Tibial nerve (tissue), 4 donors: ENCODE measurements at regions not wholly inside any gene's neighbourhood (a gene's known extent, or its start where the extent isn't known, plus 50 kb on each side); places are given as distances from the start of the nearest gene placed in this dataset.

ENCODE experiments used
- DNase-seq, 2 donors: peaks; one replicate each; pipeline ENCODE4 v3.0.0-alpha.2; 2019; ENCODE audit warnings: low spot score in 2 of 2
- H3K27ac ChIP-seq, 4 donors: fragments of 200-600 bp; sonication (generic) in 3 of 4; one replicate each; pipeline ENCODE4 v1.5.1; 2017 to 2019; ENCODE audit warnings: mild to moderate bottlenecking in 1 of 4
- H3K27me3 ChIP-seq, 2 donors: fragments of 200-600 bp; sonication (generic) in 1 of 2; one replicate each; pipeline versions ENCODE4 v1.5.1 to v1.6.0; 2017 to 2019
- H3K36me3 ChIP-seq, 3 donors: fragments of 200-600 bp; sonication (generic); one replicate each; pipeline ENCODE4 v1.5.1; 2018 to 2019
- H3K4me1 ChIP-seq, 4 donors: fragments of 200-600 bp; sonication (generic) in 3 of 4; one replicate each; pipeline ENCODE4 v1.5.1; 2017 to 2019
- H3K4me3 ChIP-seq, 4 donors: fragments of 200-600 bp; sonication (generic) in 3 of 4; one replicate each; pipeline ENCODE4 v1.5.1; 2017 to 2019; ENCODE audit warnings: mild to moderate bottlenecking in 1 of 4, moderate library complexity in 1 of 4
- H3K9me3 ChIP-seq, 4 donors: fragments of 200-600 bp; sonication (generic) in 3 of 4; one replicate each; pipeline ENCODE4 v1.5.1; 2017 to 2019
- CTCF ChIP-seq, 5 experiments: fragments of 200-600 bp in 3 of 5; fragments of 450-650 bp in 2 of 5; sonication (generic) in 3 of 5; IDR thresholded peaks; one replicate each; pipeline ENCODE4 v1.5.1; 2016 to 2019; ENCODE audit warnings: antibody characterized with exemption in 5 of 5, mild to moderate bottlenecking in 3 of 5, moderate library complexity in 2 of 5
- EP300 ChIP-seq, 2 donors: sonication (generic); formaldehyde crosslinking; IDR thresholded peaks; one replicate each; pipeline ENCODE4 v1.6.1; 2017; ENCODE audit warnings: antibody characterized with exemption in 2 of 2, mild to moderate bottlenecking in 1 of 2
- POLR2A ChIP-seq, 2 donors: fragments of 450-650 bp; IDR thresholded peaks; one replicate each; pipeline ENCODE4 v1.6.1; 2017; ENCODE audit warnings: antibody characterized with exemption in 2 of 2, mild to moderate bottlenecking in 2 of 2, moderate library complexity in 2 of 2
- WGBS, 2 donors: methylation state at CpG; one replicate each; pipeline ENCODE4 v1.1.5; 2018; 5-methylcytosine and 5-hydroxymethylcytosine counted together

DNA sequence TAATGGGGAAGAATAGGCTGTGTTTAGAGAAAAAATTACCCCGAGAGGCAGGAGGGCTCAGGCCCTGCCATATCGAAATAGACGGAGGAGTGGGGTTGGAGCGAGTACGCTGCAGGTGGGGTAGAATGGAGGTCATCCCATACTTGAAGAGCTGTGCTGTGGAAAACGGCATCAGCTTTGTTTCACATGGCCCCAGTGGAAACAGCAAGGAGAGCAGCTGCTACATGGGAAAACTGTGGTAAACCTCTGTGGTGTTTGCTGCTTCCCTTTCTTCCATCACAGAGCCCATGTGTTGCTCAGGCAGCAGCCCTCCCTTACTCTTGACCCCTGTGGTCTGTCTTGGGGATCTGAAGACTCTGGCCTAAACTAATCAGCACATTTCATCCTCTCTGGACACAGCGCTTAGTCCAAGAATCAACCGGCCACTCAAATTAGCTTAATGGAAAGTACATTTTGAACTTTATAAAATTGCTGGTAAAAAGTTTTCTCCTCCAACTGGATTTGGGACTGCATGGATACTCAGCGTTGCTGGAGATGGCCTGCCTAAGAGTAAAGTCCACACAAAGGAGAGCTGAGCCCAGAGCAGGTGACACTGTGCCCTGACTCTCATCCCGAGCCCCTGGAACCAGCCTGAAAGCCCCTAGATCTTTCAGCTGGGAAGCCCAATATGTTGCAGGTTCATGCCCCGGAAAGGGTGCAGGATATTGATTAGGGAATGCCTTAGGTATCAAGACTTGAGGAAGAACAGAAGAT, 127.1 kb upstream of the GADD45A start:
- no peak for DNase-seq
- H3K27me3 ChIP-seq: no peaks in the 10 kb centered on the region
- peak overlapping the region in 2 of 4 donors; percentile 55 to 77 for H3K27ac ChIP-seq
- 58 to 71% methylated on average over 11 of the region's 11 CpGs for WGBS, 2 donors
- no peak for TF ChIP-seq CTCF (IDR thresholded peaks at IDR 0.05)
- TF ChIP-seq POLR2A (IDR thresholded peaks at IDR 0.05): no peak
- TF ChIP-seq EP300 (IDR thresholded peaks at IDR 0.05): no peak
- H3K4me1 ChIP-seq: peaks cover 0 to 49% (median 5%) of the 10 kb centered on the region in 4 donors
- no peaks in the 10 kb centered on the region for H3K36me3 ChIP-seq
- H3K9me3 ChIP-seq: no peaks in the 10 kb centered on the region
- no peak overlapping the region for H3K4me3 ChIP-seq

DNA sequence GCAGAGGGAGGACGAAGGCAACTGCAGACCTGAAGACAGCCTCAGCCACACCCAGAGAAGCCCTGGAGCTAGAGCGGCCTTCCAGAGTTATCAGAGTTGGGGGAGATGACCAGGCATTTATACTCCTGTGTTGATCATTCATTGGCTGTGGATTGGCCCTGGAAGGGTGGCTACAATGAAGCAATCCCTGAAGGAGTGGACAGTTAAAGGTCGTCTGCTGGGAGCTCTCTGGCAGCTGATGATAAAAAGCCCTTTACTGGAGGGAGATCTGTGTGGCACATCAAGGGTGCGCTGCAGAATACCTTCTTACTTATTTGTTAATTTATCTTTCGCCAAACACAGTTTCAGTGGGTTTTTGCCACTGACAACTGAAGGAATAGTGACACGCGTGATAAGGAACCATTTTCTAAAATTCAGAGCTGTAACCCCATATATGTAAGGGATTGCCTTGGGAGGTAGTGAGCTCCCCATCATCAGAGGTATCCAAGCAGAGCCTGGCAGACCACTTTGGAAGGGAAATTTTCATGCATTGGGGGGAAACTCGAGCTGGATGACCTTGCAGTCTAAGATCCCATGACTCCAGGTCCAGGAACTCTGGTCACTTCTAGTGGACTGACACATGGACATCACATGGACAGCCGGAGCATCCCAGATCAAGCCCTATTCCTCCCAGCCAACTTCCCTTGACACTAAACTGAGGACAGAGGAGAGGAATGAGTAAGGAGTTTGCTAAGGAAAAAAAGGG, 126.4 kb upstream of the GADD45A start:
- no peaks in the 10 kb centered on the region for H3K36me3 ChIP-seq
- H3K27ac ChIP-seq: peak overlapping the region in 2 of 4 donors; percentile 68 to 77
- H3K4me3 ChIP-seq: peak overlapping the region in 1 of 4 donors; percentile 20
- no peaks in the 10 kb centered on the region for H3K27me3 ChIP-seq
- no peaks in the 10 kb centered on the region for H3K9me3 ChIP-seq
- TF ChIP-seq POLR2A (IDR thresholded peaks at IDR 0.05) (no peak), CTCF (IDR thresholded peaks at IDR 0.05) (no peak), EP300 (IDR thresholded peaks at IDR 0.05) (no peak)
- 85% methylated on average over 9 of the region's 9 CpGs for WGBS, 2 donors
- peaks cover 0 to 49% (median 5%) of the 10 kb centered on the region in 4 donors for H3K4me1 ChIP-seq
- DNase-seq: no peak

- DNase-seq: peak in 1 of 2 donors; percentile 25
- Histone ChIP-seq H3K9me3 (no peaks in the 10 kb centered on the region), H3K27me3 (no peaks in the 10 kb centered on the region), H3K4me1 (peaks cover 0 to 55% (median 5%) of the 10 kb centered on the region in 4 donors), H3K4me3 (peak overlapping the region in 1 of 4 donors; percentile 20), H3K27ac (peak overlapping the region in 3 of 4 donors; percentile 51 to 77 (median 68)), H3K36me3 (no peaks in the 10 kb centered on the region)
- no peak for TF ChIP-seq CTCF (IDR thresholded peaks at IDR 0.05)
- TF ChIP-seq EP300 (IDR thresholded peaks at IDR 0.05): no peak
- TF ChIP-seq POLR2A (IDR thresholded peaks at IDR 0.05): no peak
- WGBS, 2 donors: 28 to 32% methylated on average over 16 of the region's 16 CpGs
Measured at GRCh38 chr1:67559222-67559700, 125.7 kb upstream of the GADD45A start.

DNA sequence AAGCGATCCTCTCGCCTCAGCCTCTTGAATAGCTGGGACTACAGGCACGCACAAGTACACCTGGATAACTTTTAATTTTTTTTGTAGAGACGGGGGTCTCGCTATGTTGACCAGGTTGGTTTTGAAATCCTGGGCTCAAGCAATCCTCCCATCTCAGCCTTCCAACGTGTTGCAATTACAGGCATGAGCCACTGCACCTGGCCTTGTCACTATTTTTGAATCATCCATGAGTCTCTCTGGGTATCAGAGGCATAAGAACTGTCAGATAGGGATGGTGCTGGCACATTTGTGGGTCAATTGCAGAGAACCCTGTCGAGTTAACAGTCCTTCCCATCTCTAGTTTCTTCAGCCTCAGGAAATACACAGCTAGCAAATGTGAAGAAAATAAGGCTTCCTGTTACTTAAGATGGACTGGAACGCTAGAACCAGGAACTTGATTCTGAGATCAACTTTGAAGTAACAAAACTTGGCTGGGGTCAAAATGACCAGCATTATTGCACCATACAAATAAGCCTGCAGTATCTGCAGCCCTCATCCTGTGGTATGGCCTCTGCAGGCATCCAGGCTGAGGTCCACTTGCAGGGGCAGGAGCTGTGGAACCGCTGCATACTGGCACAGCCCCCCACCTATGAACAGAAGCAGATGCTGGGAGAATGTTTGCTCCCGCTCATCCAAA, 124.3 kb upstream of the GADD45A start:
- TF ChIP-seq POLR2A (IDR thresholded peaks at IDR 0.05) (no peak), CTCF (IDR thresholded peaks at IDR 0.05) (no peak), EP300 (IDR thresholded peaks at IDR 0.05) (peak in 1 of 2 donors; percentile 28)

More for the DNA sequence above, 124.3 kb upstream of the GADD45A start:
- Histone ChIP-seq H3K27ac (peak overlapping the region in 1 of 4 donors; percentile 43), H3K4me3 (no peak overlapping the region), H3K9me3 (no peaks in the 10 kb centered on the region), H3K27me3 (no peaks in the 10 kb centered on the region), H3K36me3 (no peaks in the 10 kb centered on the region), H3K4me1 (peaks cover 0 to 57% (median 5%) of the 10 kb centered on the region in 4 donors)
- WGBS, 2 donors: 81 to 83% methylated on average over 10 of the region's 10 CpGs
- DNase-seq: no peak
